Endothelial cell (in vitro differentiated cells): ENCODE measurements at regions not wholly inside any gene's neighbourhood (a gene's known extent, or its start where the extent isn't known, plus 50 kb on each side); places are given as distances from the start of the nearest gene placed in this dataset.

Experiments
- DNase-seq: peaks from one replicate; pipeline ENCODE4 v3.0.0; 2021; ENCODE audit warnings: low spot score
- H3K27ac Mint-ChIP-seq: one replicate; pipeline ENCODE4 v1.8.0; 2021; ENCODE audit warnings: mixed read lengths, inconsistent platforms; ENCODE audit not compliant: unreplicated experiment
- H3K27me3 Mint-ChIP-seq: one replicate; pipeline ENCODE4 v1.8.0; 2021; ENCODE audit warnings: mild to moderate bottlenecking, moderate library complexity, mixed read lengths, inconsistent platforms; ENCODE audit not compliant: unreplicated experiment
- H3K36me3 Mint-ChIP-seq: one replicate; pipeline ENCODE4 v1.8.0; 2021; ENCODE audit warnings: mild to moderate bottlenecking, low read depth, mixed read lengths, inconsistent platforms; ENCODE audit not compliant: unreplicated experiment
- H3K4me1 Mint-ChIP-seq: one replicate; pipeline ENCODE4 v1.8.0; 2021; ENCODE audit warnings: mild to moderate bottlenecking, mixed read lengths, inconsistent platforms; ENCODE audit not compliant: unreplicated experiment
- H3K4me3 Mint-ChIP-seq: one replicate; pipeline ENCODE4 v1.8.0; 2021; ENCODE audit warnings: mild to moderate bottlenecking, mixed read lengths, inconsistent platforms; ENCODE audit not compliant: unreplicated experiment
- H3K9me3 Mint-ChIP-seq: one replicate; pipeline ENCODE4 v1.8.0; 2021; ENCODE audit warnings: mixed read lengths, inconsistent platforms; ENCODE audit not compliant: unreplicated experiment
- TF ChIP-seq, protein P1 (sequence below): fragments of 200-600 bp; sonication (generic); IDR thresholded peaks from one replicate; pipeline ENCODE4 v1.5.0; 2021; ENCODE audit warnings: antibody characterized with exemption; ENCODE audit not compliant: unreplicated experiment

DNA sequence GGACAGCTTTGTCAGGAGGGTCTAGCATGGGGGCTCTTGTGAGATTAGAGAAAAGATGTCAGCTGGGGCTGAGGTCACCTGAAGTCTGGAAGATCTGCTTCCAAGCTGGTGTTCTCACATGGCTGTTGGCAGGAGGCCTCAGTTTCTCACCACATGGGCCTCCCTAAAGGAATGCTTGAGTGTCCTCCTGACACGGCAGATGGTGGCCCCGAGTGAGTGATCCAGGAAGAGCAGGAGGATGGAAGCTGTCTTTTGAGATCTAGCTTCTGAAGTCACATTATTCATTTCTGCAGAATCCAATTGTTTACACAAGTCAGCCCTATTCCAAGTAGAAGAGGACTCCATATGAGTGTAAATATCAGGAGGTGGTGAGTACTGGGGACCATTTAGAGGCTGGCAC, 344.0 kb upstream of the PROK2 start:
- Mint-ChIP-seq H3K27ac (no peak overlapping the region), H3K27me3 (no peaks in the 10 kb centered on the region), H3K4me3 (no peak overlapping the region), H3K4me1 (no peaks in the 10 kb centered on the region), H3K9me3 (no peaks in the 10 kb centered on the region), H3K36me3 (no peaks in the 10 kb centered on the region)
- no peak for DNase-seq
- TF ChIP-seq, protein P1, sequence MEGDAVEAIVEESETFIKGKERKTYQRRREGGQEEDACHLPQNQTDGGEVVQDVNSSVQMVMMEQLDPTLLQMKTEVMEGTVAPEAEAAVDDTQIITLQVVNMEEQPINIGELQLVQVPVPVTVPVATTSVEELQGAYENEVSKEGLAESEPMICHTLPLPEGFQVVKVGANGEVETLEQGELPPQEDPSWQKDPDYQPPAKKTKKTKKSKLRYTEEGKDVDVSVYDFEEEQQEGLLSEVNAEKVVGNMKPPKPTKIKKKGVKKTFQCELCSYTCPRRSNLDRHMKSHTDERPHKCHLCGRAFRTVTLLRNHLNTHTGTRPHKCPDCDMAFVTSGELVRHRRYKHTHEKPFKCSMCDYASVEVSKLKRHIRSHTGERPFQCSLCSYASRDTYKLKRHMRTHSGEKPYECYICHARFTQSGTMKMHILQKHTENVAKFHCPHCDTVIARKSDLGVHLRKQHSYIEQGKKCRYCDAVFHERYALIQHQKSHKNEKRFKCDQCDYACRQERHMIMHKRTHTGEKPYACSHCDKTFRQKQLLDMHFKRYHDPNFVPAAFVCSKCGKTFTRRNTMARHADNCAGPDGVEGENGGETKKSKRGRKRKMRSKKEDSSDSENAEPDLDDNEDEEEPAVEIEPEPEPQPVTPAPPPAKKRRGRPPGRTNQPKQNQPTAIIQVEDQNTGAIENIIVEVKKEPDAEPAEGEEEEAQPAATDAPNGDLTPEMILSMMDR = no peak

DNA sequence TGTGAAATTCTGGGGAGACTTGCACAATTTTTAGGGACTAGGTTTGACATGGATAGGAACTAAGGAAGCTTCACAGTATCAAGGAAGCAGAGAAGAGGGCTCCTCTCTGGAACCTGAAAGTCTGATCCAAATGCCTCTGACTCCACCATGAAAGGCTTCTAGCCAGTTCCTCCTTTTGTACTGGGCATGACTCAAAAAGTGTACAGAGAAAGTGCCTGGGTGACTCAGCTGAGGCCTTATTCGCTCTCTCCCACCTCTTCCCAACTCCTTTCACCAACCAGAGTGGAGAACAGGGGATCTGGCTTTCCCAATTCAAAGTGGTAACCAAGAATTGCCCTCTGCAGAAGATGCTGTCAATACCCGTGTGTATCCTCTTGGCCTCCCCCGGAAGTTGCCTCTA, 342.9 kb upstream of the PROK2 start:
- Mint-ChIP-seq H3K4me1 (no peaks in the 10 kb centered on the region), H3K27ac (no peak overlapping the region), H3K9me3 (no peaks in the 10 kb centered on the region), H3K27me3 (no peaks in the 10 kb centered on the region), H3K4me3 (no peak overlapping the region), H3K36me3 (no peaks in the 10 kb centered on the region)
- TF ChIP-seq, protein P1 = no peak
- DNase-seq = no peak

DNA sequence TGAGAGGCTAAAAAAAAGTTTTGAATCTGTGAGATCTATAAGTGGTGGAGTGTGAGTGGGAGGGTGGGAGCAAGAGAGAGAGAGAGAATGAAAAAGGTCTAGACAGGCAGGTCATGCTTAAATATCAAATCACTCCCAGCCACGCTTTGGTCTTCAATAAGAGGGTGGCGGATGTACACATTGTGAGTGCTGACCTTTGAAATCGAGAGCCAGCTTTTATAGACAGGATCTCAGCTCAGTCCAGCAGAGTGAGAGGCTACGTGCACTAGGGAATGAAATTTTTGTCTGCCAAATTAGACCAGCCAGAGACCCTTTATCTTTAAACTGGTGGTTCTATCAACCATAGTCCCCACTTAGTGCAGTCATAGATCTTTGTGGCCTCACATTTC, 342.3 kb upstream of the PROK2 start:
- H3K36me3 Mint-ChIP-seq = no peaks in the 10 kb centered on the region
- no peaks in the 10 kb centered on the region for H3K4me1 Mint-ChIP-seq
- no peaks in the 10 kb centered on the region for H3K9me3 Mint-ChIP-seq
- no peak overlapping the region for H3K4me3 Mint-ChIP-seq
- DNase-seq = no peak
- H3K27ac Mint-ChIP-seq = no peak overlapping the region
- H3K27me3 Mint-ChIP-seq = no peaks in the 10 kb centered on the region
- TF ChIP-seq, protein P1 = no peak

DNA sequence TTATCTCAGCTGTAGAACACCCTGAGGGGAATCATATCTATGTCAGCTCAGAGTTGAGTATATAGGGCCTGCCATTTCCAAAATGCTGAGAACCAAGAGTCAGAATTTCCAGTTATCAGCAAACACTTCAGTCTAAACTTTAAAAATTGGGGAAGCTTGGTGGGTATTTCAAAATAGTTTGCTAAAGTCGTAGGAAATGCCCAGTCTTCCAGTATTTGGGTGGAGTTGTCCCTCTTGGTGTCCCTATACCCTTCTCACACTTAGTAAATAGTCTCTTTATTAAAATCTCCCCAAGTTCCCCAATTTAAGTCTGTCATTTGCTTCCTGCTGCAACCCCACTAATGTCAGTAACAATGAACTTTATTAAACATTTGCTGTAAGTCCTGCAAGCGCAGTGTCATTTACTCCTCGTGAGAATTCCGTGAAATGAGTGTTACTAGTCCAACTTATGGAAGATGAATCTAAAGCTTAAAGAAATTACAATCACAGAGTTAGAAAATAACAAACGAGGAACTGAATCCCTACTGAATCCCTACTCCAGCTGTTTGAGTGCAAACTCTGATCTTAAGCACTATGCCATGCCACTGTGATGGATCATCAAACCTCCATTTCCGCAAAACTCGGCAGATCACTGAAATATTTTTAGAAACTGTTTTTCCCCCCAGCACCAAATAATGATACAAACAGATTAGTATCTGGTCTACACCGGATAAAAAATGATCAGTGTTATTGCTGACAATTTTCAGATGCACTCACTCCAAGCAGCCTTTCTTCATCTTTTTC, 341.7 kb upstream of the PROK2 start:
- Mint-ChIP-seq H3K36me3 (no peaks in the 10 kb centered on the region), H3K27me3 (no peaks in the 10 kb centered on the region), H3K27ac (no peak overlapping the region), H3K4me1 (no peaks in the 10 kb centered on the region), H3K9me3 (no peaks in the 10 kb centered on the region), H3K4me3 (no peak overlapping the region)
- TF ChIP-seq, protein P1 = no peak
- DNase-seq = no peak

DNA sequence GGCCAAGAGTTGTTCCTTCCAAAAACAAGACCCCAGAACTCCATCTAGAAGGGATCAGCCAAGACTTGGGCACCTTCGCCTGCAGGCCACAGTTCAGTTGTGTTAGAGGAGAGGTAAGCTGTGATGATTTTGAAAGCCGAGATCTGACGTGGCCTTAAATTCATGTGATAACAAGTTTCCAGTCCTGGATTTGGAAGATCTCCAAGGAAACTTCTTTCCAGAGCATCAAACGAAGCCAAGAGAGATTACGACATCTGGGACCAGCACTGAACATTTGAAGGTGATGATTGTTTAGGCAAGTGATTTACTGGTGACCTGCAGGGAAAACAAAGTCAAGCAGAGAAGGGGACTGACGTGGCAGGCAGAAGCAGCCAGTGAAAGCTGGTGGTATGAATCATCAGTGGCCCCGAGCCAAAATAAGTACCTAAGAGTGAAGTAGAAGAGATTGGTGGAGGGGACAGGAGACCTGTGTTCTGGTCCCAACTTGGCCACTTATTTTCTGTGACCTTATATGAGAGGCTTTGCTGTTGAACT, 339.0 kb upstream of the PROK2 start:
- H3K36me3 Mint-ChIP-seq = no peaks in the 10 kb centered on the region
- H3K4me1 Mint-ChIP-seq = peaks cover 3% of the 10 kb centered on the region
- H3K4me3 Mint-ChIP-seq = no peak overlapping the region
- TF ChIP-seq, protein P1 = no peak
- DNase-seq = no peak
- H3K27ac Mint-ChIP-seq = no peak overlapping the region
- H3K27me3 Mint-ChIP-seq = no peaks in the 10 kb centered on the region
- H3K9me3 Mint-ChIP-seq = no peaks in the 10 kb centered on the region
